GM11168 (cell line): ENCODE measurements at regions not wholly inside any gene's neighbourhood (a gene's known extent, or its start where the extent isn't known, plus 50 kb on each side); places are given as distances from the start of the nearest gene placed in this dataset.
"Not testable (repeated sequence)": the region's sequence is repeated elsewhere in the genome, so short reads cannot be mapped to it uniquely, and the experiment has no call there.

Source experiments
- in situ Hi-C: fragments of 300-500 bp; cut with MboI; formaldehyde crosslinking; loops from one replicate; pipeline ENCODE4 v1.12.0; 2022; ENCODE audit warnings: low sequenced_read_pairs; ENCODE audit not compliant: unreplicated experiment

DNA sequence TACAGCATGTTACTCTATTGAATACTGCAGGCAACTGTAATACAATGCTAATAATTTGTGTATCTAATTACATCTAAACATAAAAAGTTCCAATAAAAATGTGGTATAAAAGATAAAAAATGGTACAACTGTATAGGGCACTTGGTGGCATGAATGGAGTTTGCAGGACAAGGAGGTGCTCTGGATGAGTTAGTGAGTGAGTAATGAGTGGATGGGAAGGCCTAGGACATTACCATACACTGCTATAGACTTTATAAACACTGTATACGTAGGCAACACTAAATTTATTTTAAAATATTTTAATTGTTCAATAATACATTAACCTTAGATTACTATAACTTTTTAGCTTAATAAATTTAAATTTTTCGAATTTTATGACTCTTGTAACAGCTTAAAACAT is 579.6 kb upstream of the MAN1A1 start:
- in situ Hi-C loops = no loop called here

DNA sequence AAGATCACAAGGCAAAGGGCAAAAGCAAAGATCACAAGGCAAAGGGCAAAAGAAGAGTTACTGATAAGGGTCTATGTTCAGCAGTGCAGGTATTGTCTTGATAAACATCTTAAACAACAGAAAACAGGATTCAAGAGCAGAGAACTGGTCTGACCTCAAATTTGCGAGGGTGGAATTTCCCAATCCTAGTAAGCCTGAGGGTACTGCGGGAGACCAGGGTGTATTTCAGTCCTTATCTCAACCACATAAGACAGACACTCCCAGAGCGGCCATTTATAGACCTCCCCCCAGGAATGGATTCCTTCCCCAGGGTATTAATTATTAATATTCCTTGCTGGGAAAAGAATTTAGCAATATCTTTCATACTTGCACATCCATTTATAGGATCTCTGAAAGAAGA is 575.3 kb upstream of the MAN1A1 start:
- in situ Hi-C loops = not testable (repeated sequence)

- in situ Hi-C loops = no loop called here
These were observed 573.3 kb upstream of the MAN1A1 start for GRCh38 chr6:119922814-119923213.

GRCh38 chr6:119921491-119922010 is 572.0 kb upstream of the MAN1A1 start:
- in situ Hi-C loops = no loop called here

- in situ Hi-C loops = no loop called here
These were observed 567.6 kb upstream of the MAN1A1 start for GRCh38 chr6:119917186-119917585.

DNA sequence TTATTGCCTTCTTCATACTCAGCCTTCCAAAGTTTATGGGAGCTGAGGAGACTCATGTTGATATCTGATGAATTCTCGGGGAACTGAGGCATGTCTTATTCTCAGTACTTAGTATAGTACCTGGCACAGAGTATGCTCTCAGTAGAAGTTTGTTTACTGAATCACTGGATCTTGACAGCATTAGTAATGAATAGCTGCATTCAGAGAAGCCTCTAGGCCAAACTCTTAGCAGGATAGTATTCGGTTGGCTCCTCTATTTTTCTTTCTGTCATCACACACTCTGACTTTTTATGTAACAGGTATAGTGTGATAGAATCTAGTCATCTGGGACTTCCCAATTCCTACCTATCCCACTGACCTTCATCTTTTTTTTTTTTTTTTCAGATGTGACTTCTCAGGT is 566.4 kb upstream of the MAN1A1 start:
- in situ Hi-C loops = no loop called here

GRCh38 chr6:119908157-119908556 is 558.6 kb upstream of the MAN1A1 start:
- in situ Hi-C loops = no loop called here

GRCh38 chr6:119902681-119903080 is 553.1 kb upstream of the MAN1A1 start:
- in situ Hi-C loops = no loop called here

GRCh38 chr6:119896806-119897205 is 547.2 kb upstream of the MAN1A1 start:
- in situ Hi-C loops = no loop called here

DNA sequence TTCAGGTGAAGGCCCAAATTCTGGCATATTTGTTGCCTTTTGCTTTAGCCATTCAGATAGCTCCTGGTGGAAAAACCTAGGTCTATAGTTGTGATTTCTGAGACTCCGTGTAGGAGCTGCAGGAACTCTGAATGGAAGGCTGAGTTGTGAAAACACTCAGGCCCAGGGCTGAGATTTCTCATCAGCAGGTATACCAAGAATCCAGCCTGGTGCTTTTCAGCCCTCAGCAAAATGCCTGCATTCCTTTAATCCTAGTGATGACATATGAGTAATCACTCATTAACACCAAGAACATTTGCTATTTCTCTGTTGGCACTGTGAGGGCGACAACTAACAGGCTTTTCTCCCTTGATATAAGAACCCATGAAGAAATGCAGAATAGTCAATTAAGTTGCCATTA is 546.1 kb upstream of the MAN1A1 start:
- in situ Hi-C loops = no loop called here

DNA sequence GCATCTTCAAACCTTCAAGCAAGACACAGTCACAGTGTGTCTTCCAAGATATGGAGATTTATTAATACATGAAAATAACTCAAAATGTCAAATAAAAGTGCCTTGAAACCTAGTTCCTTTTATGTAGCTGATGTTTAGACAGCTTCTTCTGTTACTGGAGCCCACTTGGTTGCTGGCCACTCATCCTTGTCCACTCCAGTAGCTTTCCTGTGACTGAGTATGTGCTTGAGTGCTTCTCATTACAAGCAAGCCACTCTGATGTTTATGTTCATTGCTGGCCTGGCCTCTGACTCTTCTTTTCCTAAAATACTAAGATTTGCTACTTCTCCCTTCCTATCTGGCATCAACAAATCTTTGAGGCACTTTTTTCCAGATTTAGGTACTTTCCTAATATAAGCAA is 545.2 kb upstream of the MAN1A1 start:
- in situ Hi-C loops = no loop called here

GRCh38 chr6:119891644-119892043 is 542.1 kb upstream of the MAN1A1 start:
- in situ Hi-C loops = no loop called here

- in situ Hi-C loops = no loop called here
These were observed 541.6 kb upstream of the MAN1A1 start for GRCh38 chr6:119891206-119891605.

DNA sequence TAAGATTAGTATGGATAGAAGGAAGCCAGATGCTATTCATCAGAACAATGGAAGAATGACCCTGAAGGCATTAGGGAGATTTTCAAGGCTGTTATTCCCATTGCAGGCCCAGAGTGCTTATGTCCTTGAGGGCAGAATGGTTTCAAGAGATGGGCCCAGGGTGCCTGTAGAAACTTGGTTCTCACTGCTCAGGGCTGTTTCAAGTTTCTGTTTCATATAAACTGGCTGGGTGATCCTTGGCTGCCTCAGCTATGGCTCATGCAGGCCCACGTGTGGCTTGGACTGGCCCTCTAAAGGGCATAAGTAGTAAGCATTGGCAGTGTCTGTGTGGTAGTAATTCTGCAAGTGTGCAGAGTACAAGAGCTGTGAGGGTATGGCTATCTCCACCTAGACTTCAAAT is 540.9 kb upstream of the MAN1A1 start:
- in situ Hi-C loops = no loop called here

DNA sequence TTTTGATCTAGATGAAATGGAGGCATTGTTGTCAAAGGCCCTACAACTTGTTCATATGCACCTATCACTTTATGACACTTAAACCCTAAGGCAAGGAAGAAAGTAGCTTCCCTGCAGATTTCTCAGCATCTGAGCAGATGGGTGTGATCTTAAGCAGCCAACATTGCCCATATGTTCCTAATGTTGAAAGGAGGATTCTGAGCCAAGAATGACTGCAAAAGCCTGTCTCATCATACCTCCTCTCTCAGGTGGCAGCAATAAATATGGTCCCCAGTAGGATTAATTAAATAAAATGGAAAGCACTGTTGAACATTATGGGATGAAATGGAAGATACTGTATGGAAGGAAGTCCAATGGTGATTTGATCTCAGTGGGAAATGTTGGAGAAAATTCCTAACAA is 538.1 kb upstream of the MAN1A1 start:
- in situ Hi-C loops = no loop called here

- in situ Hi-C loops = no loop called here
These were observed 531.9 kb upstream of the MAN1A1 start for GRCh38 chr6:119881416-119881815.

GRCh38 chr6:119880840-119881239 is 531.3 kb upstream of the MAN1A1 start:
- in situ Hi-C loops = no loop called here

- in situ Hi-C loops = no loop called here
These were observed 530.2 kb upstream of the MAN1A1 start for GRCh38 chr6:119879731-119880130.

- in situ Hi-C loops = no loop called here
These were observed 524.8 kb upstream of the MAN1A1 start for GRCh38 chr6:119874381-119874780.

DNA sequence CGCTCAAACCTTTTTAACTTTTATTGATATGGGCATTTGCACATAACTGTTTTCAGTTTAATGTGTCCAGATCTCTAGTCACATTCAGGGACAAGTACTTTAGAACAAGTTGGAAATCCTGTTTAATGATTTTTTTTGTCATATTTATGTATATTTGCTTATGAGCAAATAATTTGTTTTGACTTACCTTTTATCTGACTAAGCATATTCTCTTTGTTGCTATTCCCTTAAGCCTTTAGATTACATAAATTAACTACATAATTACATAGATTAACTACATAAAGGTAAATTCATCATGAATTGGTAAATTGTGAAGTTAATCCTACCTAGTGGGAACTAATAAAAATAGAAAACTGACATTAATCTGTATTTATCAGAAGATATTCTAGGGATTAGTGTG is 523.5 kb upstream of the MAN1A1 start:
- in situ Hi-C loops = no loop called here

DNA sequence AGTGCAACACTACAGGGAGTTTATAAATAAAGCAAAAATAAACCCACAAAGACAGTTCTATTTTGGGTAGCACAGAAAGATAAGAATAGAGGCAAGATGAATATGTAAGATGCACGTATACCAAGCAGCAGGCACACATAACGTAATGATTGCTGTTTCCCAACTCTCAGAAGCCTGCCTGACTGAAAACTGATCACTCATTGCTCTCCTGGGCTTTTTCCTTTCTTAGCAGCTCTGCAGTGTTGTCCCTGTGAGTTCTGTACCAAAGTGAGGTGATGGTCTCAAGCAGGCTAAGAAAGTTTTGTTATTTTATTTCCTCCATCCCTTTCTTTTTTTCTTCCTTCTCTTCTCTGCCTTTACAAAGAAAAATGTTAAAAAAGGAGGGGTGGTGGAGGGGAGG is 522.0 kb upstream of the MAN1A1 start:
- in situ Hi-C loops = no loop called here

DNA sequence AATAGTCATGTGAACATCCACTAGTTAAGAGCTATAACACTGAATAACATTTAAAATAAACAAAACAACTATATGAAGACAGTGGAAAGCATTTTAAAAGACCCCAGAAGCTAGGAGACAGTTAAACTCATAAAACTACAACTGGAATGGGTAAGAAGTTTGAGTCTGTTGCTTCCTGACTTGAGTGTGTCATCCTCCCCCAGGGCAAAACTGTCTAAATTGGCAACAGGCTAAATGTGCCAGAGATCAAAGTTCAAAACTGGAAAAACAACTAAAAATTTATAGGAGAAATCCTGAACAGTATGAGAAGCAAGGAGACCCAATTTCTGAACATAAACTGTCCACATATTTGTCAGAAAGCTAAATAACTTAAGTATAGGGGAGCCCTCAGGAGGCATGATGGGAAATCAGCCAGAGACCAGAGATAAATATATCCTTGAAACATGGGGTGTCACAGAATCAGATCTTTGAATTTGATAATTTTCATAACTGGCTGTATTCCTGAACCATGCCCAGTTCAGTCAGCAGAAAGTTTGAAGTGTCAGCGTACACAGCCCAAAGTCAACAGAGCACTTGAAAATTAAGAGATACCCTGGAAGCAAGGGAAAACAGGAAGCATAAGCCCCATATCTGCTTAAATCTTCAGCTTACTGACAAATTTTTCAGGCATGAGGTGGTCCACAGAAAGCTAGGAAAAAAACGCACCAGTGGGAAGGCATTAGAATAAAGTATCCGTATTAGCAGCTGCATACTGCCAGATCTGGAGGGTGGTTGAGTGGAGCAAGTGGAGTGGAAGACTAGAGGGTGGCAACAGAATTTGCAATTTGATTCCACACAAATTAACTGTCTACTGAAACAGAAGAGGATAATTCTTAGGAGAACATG is 516.1 kb upstream of the MAN1A1 start:
- in situ Hi-C loops = no loop called here
